H1 (cell line): ENCODE measurements at regions not wholly inside any gene's neighbourhood (a gene's known extent, or its start where the extent isn't known, plus 50 kb on each side); places are given as distances from the start of the nearest gene placed in this dataset.

Experiments
- CTCF ChIA-PET: fragments of 300-600 bp; sonication (Branson Sonifier 250); formaldehyde crosslinking; loops from one replicate; lab custom pipeline; 2021; ENCODE audit not compliant: partially characterized antibody; lab: Charles Lee
- POLR2A ChIA-PET: fragments of 300-600 bp; sonication (Branson Sonifier 250); formaldehyde crosslinking; loops from one replicate; lab custom pipeline; 2021; ENCODE audit warnings: inconsistent platforms; ENCODE audit not compliant: partially characterized antibody; lab: Charles Lee
- DNase-seq, 2 experiments: peaks; one replicate each; pipeline versions ENCODE4 v3.0.0 to v3.0.0-alpha.2; 2010 to 2022; ENCODE audit warnings: low spot score in 2 of 2, low read depth in 1 of 2, mixed read lengths in 1 of 2
- FAIRE-seq: peaks from 2 replicates; lab custom pipeline; 2011; peaks lifted over from hg19 to GRCh38; lab: Jason Lieb, UNC
- H2AFZ ChIP-seq: 2 replicates; pipeline ENCODE4 v1.8.1; 2012; ENCODE audit warnings: low read length, inconsistent platforms
- H2AK5ac ChIP-seq: 2 replicates; pipeline ENCODE4 v1.6.1; 2013; ENCODE audit warnings: low read depth, low read length
- H2BK120ac ChIP-seq: replicated peaks from 2 replicates; pipeline ENCODE3; 2013; ENCODE audit warnings: low read depth, low read length, inconsistent platforms
- H2BK12ac ChIP-seq: 2 replicates; pipeline ENCODE4 v1.6.1; 2013; ENCODE audit warnings: low read depth, low read length
- H2BK15ac ChIP-seq: 2 replicates; pipeline ENCODE4 v1.6.1; 2013; ENCODE audit warnings: low read length
- H2BK20ac ChIP-seq: 2 replicates; pipeline ENCODE4 v1.6.1; 2013; ENCODE audit warnings: low read length
- H2BK5ac ChIP-seq: 2 replicates; pipeline ENCODE4 v1.6.1; 2013; ENCODE audit warnings: low read depth, low read length
- H3K14ac ChIP-seq: 2 replicates; pipeline ENCODE4 v1.6.1; 2013; ENCODE audit warnings: inconsistent platforms; ENCODE audit not compliant: insufficient read length
- H3K18ac ChIP-seq: 2 replicates; pipeline ENCODE4 v1.6.1; 2013; ENCODE audit warnings: low read length; ENCODE audit errors: extremely low read depth
- H3K23ac ChIP-seq: 2 replicates; pipeline ENCODE4 v1.6.1; 2013; ENCODE audit warnings: inconsistent platforms; ENCODE audit not compliant: insufficient read length
- H3K23me2 ChIP-seq: 2 replicates; pipeline ENCODE4 v1.6.1; 2013; ENCODE audit warnings: low read depth, low read length
- H3K27ac ChIP-seq: 2 replicates; pipeline ENCODE4 v1.6.1; 2011; ENCODE audit warnings: low read depth, low read length, inconsistent platforms
- H3K27me3 ChIP-seq, 4 experiments: replicated peaks in 1 of 4; 1 replicate in 1 of 4; 2 replicates in 3 of 4; pipeline versions ENCODE4 v1.6.1 to v1.8.1; 2011 to 2013; ENCODE audit warnings: low read length in 3 of 4, mild to moderate bottlenecking in 3 of 4, inconsistent platforms in 2 of 4, mixed read lengths in 2 of 4, moderate library complexity in 1 of 4; ENCODE audit not compliant: control insufficient read depth in 3 of 4, insufficient read depth in 3 of 4; ENCODE audit errors: extremely low read depth in 1 of 4
- H3K36me3 ChIP-seq, 4 experiments: 2 replicates each; pipeline versions ENCODE4 v1.6.1 to v1.8.1; 2011 to 2013; ENCODE audit warnings: mild to moderate bottlenecking in 4 of 4, low read length in 3 of 4, moderate library complexity in 2 of 4, control low read depth in 1 of 4, inconsistent platforms in 1 of 4; ENCODE audit not compliant: insufficient read depth in 4 of 4, control insufficient read depth in 2 of 4
- H3K4ac ChIP-seq: replicated peaks from 2 replicates; pipeline ENCODE3; 2013; ENCODE audit warnings: low read length, low read depth, mixed read lengths, inconsistent platforms; ENCODE audit not compliant: insufficient read length
- H3K4me1 ChIP-seq, 4 experiments: replicated peaks in 1 of 4; 1 replicate in 1 of 4; 2 replicates in 3 of 4; pipeline versions ENCODE4 v1.6.1 to v1.8.1; 2011 to 2013; ENCODE audit warnings: low read length in 3 of 4, inconsistent platforms in 2 of 4, mixed read lengths in 1 of 4; ENCODE audit not compliant: insufficient read depth in 4 of 4, control insufficient read depth in 3 of 4
- H3K4me2 ChIP-seq, 2 experiments: 2 replicates each; pipeline versions ENCODE4 v1.6.1 to v1.8.1; 2011 to 2013; ENCODE audit warnings: low read depth in 2 of 2, low read length in 2 of 2, control low read depth in 1 of 2, inconsistent platforms in 1 of 2, mild to moderate bottlenecking in 1 of 2; ENCODE audit not compliant: insufficient read depth in 1 of 2
- H3K4me3 ChIP-seq, 4 experiments: fragments of 200-600, 300-600 bp in 1 of 4; sonication (generic), shearing (Covaris generic), sonication (Bioruptor Twin) in 1 of 4; 2 replicates each; pipeline versions ENCODE4 v1.5.1 to v1.8.1; 2011 to 2016; ENCODE audit warnings: low read length in 4 of 4, low read depth in 3 of 4, control low read depth in 2 of 4, inconsistent platforms in 2 of 4, mild to moderate bottlenecking in 2 of 4, mixed read lengths in 1 of 4, moderate library complexity in 1 of 4; ENCODE audit not compliant: insufficient read depth in 2 of 4; ENCODE audit errors: extremely low read depth in 1 of 4
- H3K56ac ChIP-seq: replicated peaks from 2 replicates; pipeline ENCODE3; 2013; ENCODE audit warnings: low read depth, mild to moderate bottlenecking, mixed read lengths, low read length, inconsistent platforms; ENCODE audit not compliant: insufficient read length
- H3K79me1 ChIP-seq: 2 replicates; pipeline ENCODE4 v1.6.1; 2013; ENCODE audit warnings: low read depth, low read length, control low read depth
- H3K79me2 ChIP-seq, 2 experiments: 2 replicates each; pipeline versions ENCODE4 v1.6.1 to v1.8.1; 2012 to 2013; ENCODE audit warnings: low read length in 2 of 2, mild to moderate bottlenecking in 2 of 2, inconsistent platforms in 1 of 2; ENCODE audit not compliant: insufficient read depth in 2 of 2, control insufficient read depth in 1 of 2
- H3K9ac ChIP-seq, 4 experiments: replicated peaks in 1 of 4; 1 replicate in 1 of 4; 2 replicates in 3 of 4; pipeline versions ENCODE4 v1.6.1 to v1.8.1; 2011 to 2013; ENCODE audit warnings: low read depth in 3 of 4, low read length in 3 of 4, control low read depth in 2 of 4, mild to moderate bottlenecking in 2 of 4, moderate library complexity in 2 of 4, inconsistent platforms in 1 of 4; ENCODE audit errors: extremely low read depth in 1 of 4
- H3K9me3 ChIP-seq, 2 experiments: 2 replicates each; pipeline versions ENCODE4 v1.6.1 to v1.8.1; 2012 to 2013; ENCODE audit warnings: mild to moderate bottlenecking in 2 of 2, moderate library complexity in 2 of 2, control low read depth in 1 of 2, inconsistent platforms in 1 of 2, low read depth in 1 of 2, low read length in 1 of 2, mixed read lengths in 1 of 2; ENCODE audit not compliant: insufficient read depth in 2 of 2
- H4K20me1 ChIP-seq, 2 experiments: replicated peaks in 1 of 2; 2 replicates each; pipeline versions ENCODE3 to v1.8.1; 2011 to 2013; ENCODE audit warnings: inconsistent platforms in 2 of 2, low read length in 2 of 2, mild to moderate bottlenecking in 1 of 2; ENCODE audit not compliant: insufficient read depth in 2 of 2, control insufficient read depth in 1 of 2
- H4K5ac ChIP-seq: 2 replicates; pipeline ENCODE4 v1.6.1; 2013; ENCODE audit warnings: low read length, low read depth, mixed read lengths, inconsistent platforms; ENCODE audit not compliant: insufficient read length
- H4K8ac ChIP-seq: 2 replicates; pipeline ENCODE4 v1.8.0; 2013; ENCODE audit warnings: mild to moderate bottlenecking, moderate library complexity, low read length, inconsistent platforms; ENCODE audit not compliant: insufficient read depth; ENCODE audit errors: extremely low read depth
- H4K91ac ChIP-seq: replicated peaks from 2 replicates; pipeline ENCODE3; 2013; ENCODE audit warnings: low read length, mixed read lengths, inconsistent platforms; ENCODE audit not compliant: insufficient read length
- BCL11A ChIP-seq, 2 experiments: IDR thresholded peaks; one replicate each; pipeline ENCODE4 v1.6.1; 2011; ENCODE audit warnings: low read depth in 2 of 2, low read length in 2 of 2, mild to moderate bottlenecking in 2 of 2
- CEBPB ChIP-seq: IDR thresholded peaks from 2 replicates; pipeline ENCODE4 v1.6.1; 2012; ENCODE audit warnings: low read depth, low read length
- JUND ChIP-seq: IDR thresholded peaks from 2 replicates; pipeline ENCODE4 v1.6.1; 2011; ENCODE audit warnings: mild to moderate bottlenecking, improper control_type of control experiment, low read length
- KDM5A ChIP-seq: fragments of 200-600 bp; IDR thresholded peaks from 2 replicates; pipeline ENCODE4 v1.7.1; 2012; ENCODE audit warnings: mild to moderate bottlenecking, low read length, inconsistent platforms, mixed read lengths
- MAFK ChIP-seq: IDR thresholded peaks from 2 replicates; pipeline ENCODE4 v1.6.1; 2012; ENCODE audit warnings: low read depth, mild to moderate bottlenecking, improper control_type of control experiment, low read length
- NANOG ChIP-seq: IDR thresholded peaks from 2 replicates; pipeline ENCODE4 v1.6.1; 2011; ENCODE audit warnings: low read length, low read depth, mild to moderate bottlenecking, inconsistent platforms; ENCODE audit not compliant: insufficient read depth, poor library complexity, severe bottlenecking
- RAD21 ChIP-seq, 2 experiments: IDR thresholded peaks in 1 of 2; conservative IDR thresholded peaks in 1 of 2; 2 replicates each; pipeline ENCODE4 v1.6.1; 2011; ENCODE audit warnings: low read depth in 2 of 2, low read length in 2 of 2, improper control_type of control experiment in 1 of 2, inconsistent platforms in 1 of 2, mild to moderate bottlenecking in 1 of 2, moderate library complexity in 1 of 2
- RNF2 ChIP-seq: fragments of 200-900, 300-1000 bp; sonication (generic); IDR thresholded peaks from 2 replicates; pipeline ENCODE4 v1.7.1; 2016; ENCODE audit warnings: borderline replicate concordance, low read depth, mild to moderate bottlenecking, antibody characterized with exemption, low read length; ENCODE audit not compliant: poor library complexity, severe bottlenecking; ENCODE audit errors: missing control alignments
- SIX5 ChIP-seq: IDR thresholded peaks from 2 replicates; pipeline ENCODE4 v1.6.1; 2011; ENCODE audit warnings: mild to moderate bottlenecking, low read depth, low read length
- SP4 ChIP-seq: IDR thresholded peaks from 2 replicates; pipeline ENCODE4 v1.6.1; 2012; ENCODE audit warnings: low read length, inconsistent platforms
- TAF1 ChIP-seq: IDR thresholded peaks from 2 replicates; pipeline ENCODE4 v1.6.1; 2011; ENCODE audit warnings: mild to moderate bottlenecking, low read depth, low read length
- WGBS, 2 experiments: shearing (Covaris generic) in 1 of 2; methylation state at CpG; one replicate each; pipeline versions ENCODE4 v1.1.6 to v1.1.7; 2013 to 2015; ENCODE audit warnings: low lambda C conversion rate in 2 of 2, mixed read lengths in 2 of 2, inconsistent platforms in 1 of 2, low coverage in 1 of 2, missing lambda C conversion rate in 1 of 2; ENCODE audit not compliant: insufficient replicate concordance in 2 of 2, insufficient coverage in 1 of 2, insufficient read length in 1 of 2; ENCODE audit errors: extremely low coverage in 1 of 2, missing lambda C conversion rate in 1 of 2; 5-methylcytosine and 5-hydroxymethylcytosine counted together
- TF ChIP-seq, protein P1 (sequence below): IDR thresholded peaks from 2 replicates; pipeline ENCODE4 v1.6.1; 2012; ENCODE audit warnings: inconsistent platforms
- TF ChIP-seq, protein P2 (sequence below): IDR thresholded peaks from 2 replicates; pipeline ENCODE4 v1.6.1; 2011; ENCODE audit warnings: low read depth, mild to moderate bottlenecking, low read length; ENCODE audit not compliant: insufficient read depth

DNA sequence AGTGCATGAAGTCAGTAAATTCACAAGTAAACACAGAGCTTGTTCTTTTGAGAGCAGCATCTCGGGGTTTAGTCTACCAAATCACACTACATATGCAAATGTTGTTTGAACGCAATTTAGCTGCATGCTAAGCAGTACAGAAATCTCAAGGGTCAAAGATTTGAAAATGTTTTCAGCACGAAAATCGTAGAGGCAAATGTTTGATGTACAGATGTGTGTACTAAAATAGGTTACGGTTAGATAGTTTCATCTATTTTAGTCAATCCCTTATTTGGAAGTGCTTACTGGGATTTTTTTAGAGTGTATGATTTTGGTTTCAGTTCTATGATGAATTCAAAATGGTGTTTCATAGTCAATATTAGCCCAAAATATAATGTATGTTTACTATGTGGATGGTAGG, 1928.2 kb upstream of the TENM3 start:
- H3K9ac ChIP-seq, result no peak overlapping the region
- H3K36me3 ChIP-seq, result no peaks in the 10 kb centered on the region
- no peak overlapping the region for H3K18ac ChIP-seq
- no peak overlapping the region for H3K27ac ChIP-seq
- H3K23me2 ChIP-seq, result no peaks in the 10 kb centered on the region
- 73% methylated on average over 5 of the region's 5 CpGs; no CpG with 5 or more reads in 1 of the 2 experiments for WGBS, 2 experiments
- H3K4ac ChIP-seq, result no peak overlapping the region
- no peak overlapping the region for H2BK20ac ChIP-seq
- H3K14ac ChIP-seq, result no peak overlapping the region
- H2BK12ac ChIP-seq, result no peak overlapping the region
- FAIRE-seq, result no peak
- H2BK15ac ChIP-seq, result no peak overlapping the region
- TF ChIP-seq RAD21 (IDR thresholded peaks at IDR 0.05 in 1 of 2, conservative IDR thresholded peaks at IDR 0.05 in 1 of 2; ENCODE audit: low read depth in 2 of 2, low read length in 2 of 2), result no peak
- no peak for TF ChIP-seq KDM5A
- TF ChIP-seq JUND, result no peak
- TF ChIP-seq TAF1, result no peak
- TF ChIP-seq CEBPB, result no peak
- no peak for TF ChIP-seq SP4
- no peak for TF ChIP-seq MAFK
- TF ChIP-seq, protein P1, sequence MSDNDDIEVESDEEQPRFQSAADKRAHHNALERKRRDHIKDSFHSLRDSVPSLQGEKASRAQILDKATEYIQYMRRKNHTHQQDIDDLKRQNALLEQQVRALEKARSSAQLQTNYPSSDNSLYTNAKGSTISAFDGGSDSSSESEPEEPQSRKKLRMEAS, result no peak
- TF ChIP-seq, protein P2, sequence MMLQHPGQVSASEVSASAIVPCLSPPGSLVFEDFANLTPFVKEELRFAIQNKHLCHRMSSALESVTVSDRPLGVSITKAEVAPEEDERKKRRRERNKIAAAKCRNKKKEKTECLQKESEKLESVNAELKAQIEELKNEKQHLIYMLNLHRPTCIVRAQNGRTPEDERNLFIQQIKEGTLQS, result no peak
- no peak for TF ChIP-seq SIX5
- TF ChIP-seq BCL11A (IDR thresholded peaks at IDR 0.05; ENCODE audit: low read depth in 2 of 2, low read length in 2 of 2), result no peak
- no peak for TF ChIP-seq NANOG
- no peak for TF ChIP-seq RNF2
- TF ChIP-seq, all 59 proteins: peak for 0
- ChIA-PET POLR2A (no interaction called here), CTCF (no interaction called here)
- no peak overlapping the region for H2BK5ac ChIP-seq
- no peak for DNase-seq
- H2AK5ac ChIP-seq, result no peak overlapping the region
- H3K4me2 ChIP-seq, result no peak overlapping the region
- H2AFZ ChIP-seq, result no peak overlapping the region
- no peaks in the 10 kb centered on the region for H3K9me3 ChIP-seq
- no peak overlapping the region for H3K4me3 ChIP-seq
- no peak overlapping the region for H4K8ac ChIP-seq
- no peak overlapping the region for H2BK120ac ChIP-seq
- no peaks in the 10 kb centered on the region for H3K27me3 ChIP-seq
- no peak overlapping the region for H3K56ac ChIP-seq
- no peak overlapping the region for H4K91ac ChIP-seq
- H4K5ac ChIP-seq, result no peak overlapping the region
- H4K20me1 ChIP-seq, result no peaks in the 10 kb centered on the region
- H3K79me1 ChIP-seq, result no peaks in the 10 kb centered on the region
- H3K4me1 ChIP-seq, result no peaks in the 10 kb centered on the region
- no peaks in the 10 kb centered on the region for H3K79me2 ChIP-seq
- no peak overlapping the region for H3K23ac ChIP-seq
